ENCODE measurements at regions not wholly inside any gene's neighbourhood (a gene's known extent, or its start where the extent isn't known, plus 50 kb on each side); places are given as distances from the start of the nearest gene placed in this dataset.

GRCh38 chr18:73663581-73663980, 484.1 kb downstream of the FBXO15 start:
- no peak overlapping the region for H3K4me3 ChIP-seq
- no peak overlapping the region for H3K4me2 ChIP-seq
- no peak for TF ChIP-seq EZH2 (IDR thresholded peaks at IDR 0.05; ENCODE audit: low read depth, unreplicated experiment)
- no peak for TF ChIP-seq ZNF462 (CRISPR knock-in tag; IDR thresholded peaks at IDR 0.05)
- no peak for TF ChIP-seq ETS1 (IDR thresholded peaks at IDR 0.05)
- H3K36me3 Mint-ChIP-seq (ENCODE audit: low read depth) = no peaks in the 10 kb centered on the region
- no peaks in the 10 kb centered on the region for H3K4me1 Mint-ChIP-seq
- H4K20me1 ChIP-seq (replicated peaks; ENCODE audit: insufficient read depth) = no peaks in the 10 kb centered on the region
- no peaks in the 10 kb centered on the region for H3F3A ChIP-seq (replicated peaks; ENCODE audit: low read depth)
- H3K4me3 Mint-ChIP-seq = no peak overlapping the region
- 0 out of 3 replicates have a peak, but pooled peaks cover 5% of the 10 kb centered on the region for H3K9me3 Mint-ChIP-seq
- ATAC-seq (no peak), DNase-seq (ENCODE audit: low spot score) (no peak)
- H3K36me3 ChIP-seq (ENCODE audit: insufficient read depth) = no peaks in the 10 kb centered on the region
- H3K27ac Mint-ChIP-seq = no peak overlapping the region
- no peak overlapping the region for H3K27ac ChIP-seq (ENCODE audit: low read depth)
- H3K9me2 ChIP-seq (ENCODE audit: insufficient read depth) = no peaks in the 10 kb centered on the region
- no peaks in the 10 kb centered on the region for H3K79me2 ChIP-seq (replicated peaks; ENCODE audit: insufficient read depth)
- no peaks in the 10 kb centered on the region for H3K27me3 ChIP-seq (ENCODE audit: insufficient read depth)
- H3K27me3 Mint-ChIP-seq (ENCODE audit: insufficient read depth, low read depth, poor library complexity) = no peaks in the 10 kb centered on the region
- H2AFZ ChIP-seq = no peak overlapping the region
- no peaks in the 10 kb centered on the region for H3K4me1 ChIP-seq (ENCODE audit: insufficient read depth)

- no peaks in the 10 kb centered on the region for H3K4me1 Mint-ChIP-seq
- Histone ChIP-seq H3K4me1 (ENCODE audit: insufficient read depth) (no peaks in the 10 kb centered on the region), H3F3A (replicated peaks; ENCODE audit: low read depth) (no peaks in the 10 kb centered on the region), H4K20me1 (replicated peaks; ENCODE audit: insufficient read depth) (no peaks in the 10 kb centered on the region), H3K79me2 (replicated peaks; ENCODE audit: insufficient read depth) (no peaks in the 10 kb centered on the region), H3K36me3 (ENCODE audit: insufficient read depth) (no peaks in the 10 kb centered on the region), H3K9me2 (ENCODE audit: insufficient read depth) (no peaks in the 10 kb centered on the region), H3K4me2 (no peak overlapping the region), H3K27me3 (ENCODE audit: insufficient read depth) (no peaks in the 10 kb centered on the region), H2AFZ (no peak overlapping the region), H3K27ac (ENCODE audit: low read depth) (no peak overlapping the region), H3K4me3 (no peak overlapping the region)
- 0 out of 3 replicates have a peak, but pooled peaks cover 5% of the 10 kb centered on the region for H3K9me3 Mint-ChIP-seq
- no peaks in the 10 kb centered on the region for H3K36me3 Mint-ChIP-seq (ENCODE audit: low read depth)
- DNase-seq (ENCODE audit: low spot score) (no peak), ATAC-seq (no peak)
- no peak overlapping the region for H3K4me3 Mint-ChIP-seq
- H3K27ac Mint-ChIP-seq = no peak overlapping the region
- no peaks in the 10 kb centered on the region for H3K27me3 Mint-ChIP-seq (ENCODE audit: insufficient read depth, low read depth, poor library complexity)
- TF ChIP-seq ETS1 (IDR thresholded peaks at IDR 0.05) (no peak), NANOG (IDR thresholded peaks at IDR 0.05; ENCODE audit: borderline replicate concordance) (no peak), CTCF (conservative IDR thresholded peaks at IDR 0.05; ENCODE audit: low read depth in 2 of 2) (no peak), EZH2phosphoT487 (IDR thresholded peaks at IDR 0.05; ENCODE audit: unreplicated experiment) (no peak), EZH2 (IDR thresholded peaks at IDR 0.05; ENCODE audit: low read depth, unreplicated experiment) (no peak), REST (IDR thresholded peaks at IDR 0.05; ENCODE audit: unreplicated experiment) (no peak)
Measured at GRCh38 chr18:73662421-73662820, 485.2 kb downstream of the FBXO15 start.

Data from GM23338 (cell line).